Neural cell (in vitro differentiated cells): ENCODE measurements at regions not wholly inside any gene's neighbourhood (a gene's known extent, or its start where the extent isn't known, plus 50 kb on each side); places are given as distances from the start of the nearest gene placed in this dataset.

Experiments used
- CTCF ChIP-seq: fragments of 450-650 bp; IDR thresholded peaks from 2 replicates; pipeline ENCODE4 v1.5.1; 2014; ENCODE audit warnings: antibody characterized with exemption, mild to moderate bottlenecking, moderate library complexity; ENCODE audit not compliant: poor library complexity, severe bottlenecking
- EP300 ChIP-seq: fragments of 450-650 bp; conservative IDR thresholded peaks from 2 replicates; pipeline ENCODE4 v1.6.1; 2014; ENCODE audit warnings: antibody characterized with exemption, mild to moderate bottlenecking, moderate library complexity; ENCODE audit not compliant: poor library complexity, severe bottlenecking
- EZH2 ChIP-seq: fragments of 200-600, 300-800 bp; shearing (Covaris generic), sonication (generic); IDR thresholded peaks from 2 replicates; pipeline ENCODE4 v1.6.1; 2014; ENCODE audit warnings: antibody characterized with exemption, low read length, borderline replicate concordance, mild to moderate bottlenecking; ENCODE audit not compliant: insufficient read depth, poor library complexity, severe bottlenecking
- POLR2AphosphoS5 ChIP-seq: IDR thresholded peaks from 2 replicates; pipeline ENCODE4 v1.6.1; 2012
- RAD21 ChIP-seq: fragments of 450-650 bp; conservative IDR thresholded peaks from 2 replicates; pipeline ENCODE4 v1.6.1; 2014; ENCODE audit warnings: antibody characterized with exemption, mild to moderate bottlenecking, moderate library complexity
- SMC3 ChIP-seq: fragments of 450-650 bp; conservative IDR thresholded peaks from 2 replicates; pipeline ENCODE4 v1.6.1; 2014; ENCODE audit warnings: antibody characterized with exemption, mild to moderate bottlenecking, moderate library complexity; ENCODE audit not compliant: poor library complexity

- no peak for TF ChIP-seq POLR2AphosphoS5
- no peak for TF ChIP-seq CTCF
- no peak for TF ChIP-seq EZH2
- TF ChIP-seq EP300 = no peak
- no peak for TF ChIP-seq RAD21
- TF ChIP-seq SMC3 = no peak
Observed at GRCh38 chrX:25084446-25084845, 68.7 kb upstream of the ARX start.
